GM19240 (cell line): ENCODE measurements at regions not wholly inside any gene's neighbourhood (a gene's known extent, or its start where the extent isn't known, plus 50 kb on each side); places are given as distances from the start of the nearest gene placed in this dataset.
A peak's percentile ranks its signal among the peaks of the same experiment; 100 is the strongest.
"Not testable (repeated sequence)": the region's sequence is repeated elsewhere in the genome, so short reads cannot be mapped to it uniquely, and the experiment has no call there.

Source experiments
- DNase-seq: peaks from one replicate; pipeline ENCODE4 v3.0.0; 2011; ENCODE audit warnings: low spot score; ENCODE audit not compliant: insufficient read length

DNA sequence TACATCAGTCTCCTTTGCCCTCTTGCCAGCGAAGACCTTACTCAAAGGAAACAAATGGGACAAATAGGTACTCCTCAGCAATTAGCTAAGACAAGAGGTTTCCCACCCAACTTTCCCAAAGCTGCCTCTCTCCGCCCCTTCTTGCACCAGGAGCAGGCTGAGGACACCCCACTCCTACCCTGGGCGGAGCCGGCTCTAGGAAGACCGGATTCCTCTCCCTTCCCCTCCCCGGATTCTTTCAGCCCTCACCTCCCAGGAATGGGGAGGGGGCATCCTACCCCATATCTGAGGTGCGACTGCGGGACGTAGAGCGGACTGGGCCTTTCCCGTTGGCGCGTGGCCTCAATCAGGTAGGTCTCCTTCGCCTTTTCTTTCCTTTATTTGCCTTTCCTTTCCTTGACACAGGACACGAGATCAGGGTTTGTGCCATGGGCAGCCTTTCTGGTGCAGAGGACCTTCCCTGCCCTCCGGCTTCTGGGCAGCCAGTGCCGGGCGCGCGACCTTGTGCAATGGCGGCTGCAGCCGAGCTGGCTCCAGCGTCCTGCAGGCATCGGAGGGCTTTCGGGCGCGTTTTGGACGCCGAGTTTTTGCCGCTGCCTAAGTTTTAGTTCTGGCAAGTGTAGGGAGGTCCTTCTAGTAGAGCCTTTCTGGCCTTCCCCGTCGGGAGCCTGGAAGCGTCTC is 279.9 kb downstream of the PLS3 start:
- DNase-seq: not testable (repeated sequence)

DNA sequence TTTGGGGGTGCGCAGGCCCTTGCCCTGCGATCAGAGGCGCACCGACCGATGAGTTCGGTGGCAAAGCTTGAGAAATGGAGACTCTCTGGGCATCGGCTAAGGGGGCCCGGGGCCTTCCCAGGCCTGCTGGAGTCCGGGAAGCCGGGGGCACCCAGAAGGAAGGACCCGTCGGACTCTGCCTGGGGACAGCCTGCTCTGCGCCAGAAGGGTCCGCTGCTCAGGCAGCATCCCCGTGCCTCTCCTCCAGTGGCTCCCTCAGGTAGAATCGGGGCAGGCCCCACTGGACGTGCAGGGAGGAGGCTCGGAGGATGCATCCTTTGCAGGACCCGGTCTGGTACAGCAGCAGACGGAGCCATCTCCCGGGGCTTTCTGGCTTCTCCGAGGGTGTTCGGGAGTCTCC is 290.0 kb downstream of the PLS3 start:
- not testable (repeated sequence) for DNase-seq

DNA sequence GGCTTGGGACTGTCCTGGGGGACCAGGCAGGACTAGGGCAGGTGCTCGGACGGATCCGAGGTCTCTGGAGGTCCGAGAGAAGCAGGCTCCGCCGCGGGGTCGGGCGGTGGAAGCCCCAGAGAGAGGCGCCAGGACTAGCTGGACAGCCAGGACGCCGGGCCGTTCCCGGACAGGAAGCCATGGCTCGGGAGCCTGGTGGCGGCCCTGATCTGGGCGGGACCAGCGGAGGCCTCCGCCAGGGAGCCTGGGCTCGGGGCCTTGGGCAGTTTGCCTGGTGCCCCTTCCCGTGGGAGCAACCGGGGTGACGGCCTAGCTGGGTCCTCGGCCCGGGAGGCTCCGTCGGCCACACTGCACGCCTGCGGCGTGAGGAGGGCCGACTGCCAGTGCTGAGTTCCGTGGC is 292.3 kb downstream of the PLS3 start:
- DNase-seq: not testable (repeated sequence)

DNA sequence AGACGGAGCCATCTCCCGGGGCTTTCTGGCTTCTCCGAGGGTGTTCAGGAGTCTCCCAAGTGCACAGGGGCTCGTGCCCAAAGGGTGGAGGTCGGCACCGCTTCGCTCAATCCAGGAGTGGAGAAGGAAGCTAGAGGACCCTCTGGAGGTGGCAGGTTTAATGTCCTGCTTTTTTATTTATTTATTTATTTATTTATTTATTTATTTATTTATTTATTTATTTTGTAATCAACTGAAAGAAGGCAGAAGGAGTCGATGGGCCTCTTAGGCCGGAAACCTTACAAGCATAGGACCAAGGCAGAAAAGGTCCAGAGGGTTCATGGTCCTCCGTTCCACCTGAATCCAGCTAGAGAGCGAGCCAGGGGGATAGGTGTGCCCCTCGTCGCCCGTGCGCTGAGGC is 289.4 kb upstream of the AGTR2 start:
- not testable (repeated sequence) for DNase-seq

DNA sequence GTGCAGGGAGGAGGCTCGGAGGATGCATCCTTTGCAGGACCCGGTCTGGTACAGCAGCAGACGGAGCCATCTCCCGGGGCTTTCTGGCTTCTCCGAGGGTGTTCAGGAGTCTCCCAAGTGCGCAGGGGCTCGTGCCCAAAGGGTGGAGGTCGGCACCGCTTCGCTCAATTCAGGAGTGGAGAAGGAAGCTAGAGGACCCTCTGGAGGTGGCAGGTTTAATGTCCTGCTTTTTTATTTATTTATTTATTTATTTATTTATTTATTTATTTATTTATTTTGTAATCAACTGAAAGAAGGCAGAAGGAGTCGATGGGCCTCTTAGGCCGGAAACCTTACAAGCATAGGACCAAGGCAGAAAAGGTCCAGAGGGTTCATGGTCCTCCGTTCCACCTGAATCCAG is 286.4 kb upstream of the AGTR2 start:
- DNase-seq: not testable (repeated sequence)

DNA sequence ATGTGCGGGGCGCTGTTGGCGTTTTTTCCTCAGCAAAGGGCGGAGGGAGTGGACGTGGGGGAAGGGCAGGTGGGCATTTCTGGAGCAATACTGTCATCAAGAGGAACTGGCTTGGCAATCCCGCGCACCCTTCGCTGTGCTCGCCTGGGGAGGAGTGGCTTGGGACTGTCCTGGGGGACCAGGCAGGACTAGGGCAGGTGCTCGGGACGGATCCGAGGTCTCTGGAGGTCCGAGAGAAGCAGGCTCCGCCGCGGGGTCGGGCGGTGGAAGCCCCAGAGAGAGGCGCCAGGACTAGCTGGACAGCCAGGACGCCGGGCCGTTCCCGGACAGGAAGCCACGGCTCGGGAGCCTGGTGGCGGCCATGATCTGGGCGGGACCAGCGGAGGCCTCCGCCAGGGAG is 282.5 kb upstream of the AGTR2 start:
- DNase-seq: not testable (repeated sequence)

DNA sequence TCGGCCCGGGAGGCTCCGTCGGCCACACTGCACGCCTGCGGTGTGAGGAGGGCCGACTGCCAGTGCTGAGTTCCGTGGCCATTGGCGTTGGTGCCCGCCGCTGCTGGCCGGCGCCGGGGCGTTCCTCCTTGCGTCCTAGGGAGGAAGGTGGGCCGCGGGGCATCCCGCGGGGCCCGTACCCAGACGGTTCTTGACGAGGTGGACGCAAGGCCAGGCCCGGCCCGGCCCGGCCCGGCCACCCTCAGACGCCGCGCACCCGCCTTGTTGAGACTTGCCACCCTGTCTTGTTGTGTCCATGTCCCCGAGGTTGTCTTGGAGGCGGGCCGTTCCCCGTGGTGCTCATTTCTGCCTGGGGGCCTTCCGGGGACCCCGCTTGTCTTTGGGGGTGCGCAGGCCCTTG is 282.0 kb upstream of the AGTR2 start:
- not testable (repeated sequence) for DNase-seq

DNA sequence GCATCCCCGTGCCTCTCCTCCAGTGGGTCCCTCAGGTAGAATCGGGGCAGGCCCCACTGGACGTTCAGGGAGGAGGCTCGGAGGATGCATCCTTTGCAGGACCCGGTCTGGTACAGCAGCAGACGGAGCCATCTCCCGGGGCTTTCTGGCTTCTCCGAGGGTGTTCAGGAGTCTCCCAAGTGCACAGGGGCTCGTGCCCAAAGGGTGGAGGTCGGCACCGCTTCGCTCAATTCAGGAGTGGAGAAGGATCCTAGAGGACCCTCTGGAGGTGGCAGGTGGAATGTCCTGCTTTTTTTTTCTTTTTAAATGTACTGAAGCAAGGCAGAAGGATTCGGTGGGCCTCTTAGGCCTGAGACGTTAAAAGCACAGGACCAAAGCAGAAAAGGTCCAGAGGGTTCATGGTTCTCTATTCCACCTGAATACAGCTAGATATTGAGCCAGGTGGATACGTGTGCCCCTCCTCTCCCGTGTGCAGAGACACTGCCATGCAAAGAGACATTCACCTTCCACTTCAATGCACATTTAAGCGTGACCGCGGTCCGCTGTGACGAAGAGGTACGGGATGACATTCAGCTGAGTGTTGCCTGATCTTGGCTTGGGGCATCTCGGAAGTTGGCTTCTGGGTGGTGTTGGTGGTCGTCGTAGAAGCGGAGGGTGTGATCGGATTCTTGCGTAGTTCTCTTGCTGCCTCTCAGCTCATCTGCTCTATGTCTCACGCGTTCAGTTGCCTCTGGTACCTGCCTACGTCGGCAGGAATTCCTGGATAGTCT is 281.2 kb upstream of the AGTR2 start:
- DNase-seq: no peak

DNA sequence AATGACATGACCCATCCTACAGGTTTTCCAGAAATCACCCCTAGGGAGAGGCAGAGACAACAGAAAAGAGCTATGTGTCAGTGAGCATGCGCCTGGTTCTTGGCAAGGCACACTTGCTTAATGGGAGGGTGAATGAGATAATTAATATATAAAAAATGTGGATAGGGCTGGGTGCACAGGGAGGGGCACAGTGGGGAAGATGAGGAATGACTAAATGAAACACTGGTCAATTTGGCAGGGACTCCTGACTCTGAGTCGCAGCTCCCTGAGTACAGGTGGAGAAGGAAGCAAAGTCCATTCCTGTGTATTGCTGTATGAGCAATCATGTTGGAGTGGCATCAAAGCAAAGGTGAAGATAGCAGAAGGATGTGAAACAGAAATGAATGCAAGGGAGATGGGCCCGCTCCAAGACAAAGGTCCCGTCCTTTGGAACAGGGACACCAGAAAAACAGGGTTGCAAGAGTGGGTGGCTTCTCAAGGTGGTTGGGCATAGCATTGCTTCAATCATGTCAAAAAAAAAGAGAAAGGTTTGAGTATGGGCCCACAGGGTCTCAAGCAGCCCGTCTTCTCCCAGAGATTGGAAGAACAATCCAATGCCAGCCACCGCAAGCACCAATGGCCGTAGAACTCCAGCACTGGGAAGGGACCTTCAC is 278.4 kb upstream of the AGTR2 start:
- DNase-seq: no peak

DNA sequence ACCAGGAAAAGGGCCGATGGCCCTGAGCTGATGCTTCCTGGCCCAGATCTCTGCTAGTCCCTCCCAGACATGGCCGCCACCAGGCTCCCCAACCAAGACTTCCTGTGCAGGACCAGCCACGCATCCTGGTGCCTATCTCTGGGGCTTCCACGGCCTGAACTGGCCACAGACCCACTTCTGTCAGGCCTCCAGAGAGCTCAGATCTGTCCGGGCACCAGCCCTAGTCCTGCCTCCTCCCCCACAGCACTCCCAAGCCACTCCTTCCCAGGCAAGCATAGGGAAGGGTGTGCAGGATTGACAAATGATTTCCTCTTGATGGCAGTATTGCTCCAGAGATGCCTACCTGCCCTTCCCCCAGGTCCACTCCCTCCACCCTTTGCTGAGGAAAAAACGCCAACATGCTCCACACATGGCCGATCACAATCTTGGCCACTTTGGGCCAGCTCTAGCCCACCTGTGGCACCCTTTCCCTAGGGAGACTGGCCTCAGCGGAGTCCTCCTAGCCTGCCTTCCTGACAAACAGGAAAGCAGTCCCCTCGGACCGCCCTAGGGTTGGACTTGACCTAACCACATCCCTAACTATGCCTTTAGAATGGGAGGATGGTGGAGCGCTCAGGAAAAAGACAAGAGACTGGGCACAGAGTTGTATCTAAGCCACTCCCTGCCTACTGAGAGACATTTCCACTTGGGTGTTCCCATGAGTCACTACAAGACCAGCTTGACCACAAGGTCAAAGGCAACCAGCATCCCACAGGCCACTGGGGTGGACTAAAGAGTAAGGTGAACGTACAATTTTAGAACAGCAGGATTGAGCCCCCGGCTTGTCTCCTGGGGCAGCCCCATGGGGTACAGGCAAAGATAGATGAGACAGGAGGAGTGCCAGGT is 277.5 kb upstream of the AGTR2 start:
- DNase-seq: peak; percentile 52

DNA sequence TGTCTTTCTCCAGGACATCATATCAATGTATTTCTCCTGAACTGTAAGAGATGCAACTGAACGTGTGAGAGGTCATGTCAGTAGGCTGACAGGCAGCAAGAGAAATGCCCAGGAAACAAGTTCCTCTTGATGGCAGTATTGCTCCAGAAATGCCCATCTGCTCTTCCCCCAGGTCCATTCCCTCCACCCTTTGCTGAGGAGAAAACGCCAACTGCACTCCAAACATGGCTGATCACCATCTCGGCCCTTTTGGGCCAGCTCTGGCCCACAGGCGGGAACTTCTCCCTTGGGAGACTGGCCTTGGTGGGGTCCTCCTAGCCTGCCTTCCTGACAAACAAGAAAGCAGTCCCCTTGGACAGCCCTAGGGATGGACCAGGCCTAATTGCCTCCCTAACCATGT is 276.5 kb upstream of the AGTR2 start:
- peak; percentile 47 for DNase-seq

DNA sequence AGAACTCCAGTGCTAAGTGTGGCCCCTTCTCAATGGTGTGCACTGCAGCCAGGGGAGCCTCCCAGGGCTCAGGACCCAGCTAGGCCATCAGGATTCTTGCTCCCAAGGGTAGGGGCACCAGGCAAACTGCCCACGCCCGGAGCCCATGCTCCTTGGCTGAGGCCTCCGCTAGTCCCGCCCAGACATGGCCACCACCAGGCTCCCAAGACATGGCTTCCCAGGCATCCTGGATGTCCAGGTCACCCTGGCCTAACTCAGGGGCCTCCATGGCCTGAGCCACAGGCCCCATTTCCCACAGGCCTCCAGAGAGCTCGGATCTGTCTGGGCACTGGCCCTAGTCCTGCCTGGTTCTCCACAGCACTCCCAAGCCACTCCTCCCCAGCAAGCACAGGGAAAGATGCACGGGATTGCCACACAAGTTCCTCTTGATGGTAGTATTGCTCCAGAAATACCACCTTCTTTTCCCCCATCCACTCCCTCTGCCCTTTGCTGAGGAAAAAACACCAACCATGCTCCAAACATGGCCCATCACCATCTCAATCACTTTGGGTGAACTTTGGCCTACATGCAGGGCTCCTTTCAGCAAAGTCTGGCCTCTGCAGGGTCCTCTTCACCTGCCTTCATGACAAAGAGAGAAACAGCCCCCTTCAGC is 274.7 kb upstream of the AGTR2 start:
- no peak for DNase-seq

DNA sequence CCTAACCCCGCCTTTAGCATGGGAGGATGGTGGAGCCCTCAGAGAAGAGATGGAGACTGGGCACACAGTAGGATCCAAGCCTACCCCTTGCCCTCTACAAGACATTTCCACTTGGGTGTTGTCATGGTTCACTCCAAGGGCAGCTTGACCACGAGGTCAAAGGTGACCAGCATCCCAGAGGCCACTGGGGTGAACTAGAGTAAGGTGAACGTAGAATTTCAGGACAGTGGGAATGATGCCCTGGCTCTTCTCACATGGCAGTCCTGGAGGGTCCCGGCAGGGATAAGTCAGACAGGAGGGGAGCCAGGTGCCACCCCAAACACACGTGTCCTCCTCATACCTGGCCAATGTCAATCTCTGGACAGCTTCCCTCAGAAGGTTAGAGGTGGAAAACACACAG is 274.2 kb upstream of the AGTR2 start:
- DNase-seq: no peak

DNA sequence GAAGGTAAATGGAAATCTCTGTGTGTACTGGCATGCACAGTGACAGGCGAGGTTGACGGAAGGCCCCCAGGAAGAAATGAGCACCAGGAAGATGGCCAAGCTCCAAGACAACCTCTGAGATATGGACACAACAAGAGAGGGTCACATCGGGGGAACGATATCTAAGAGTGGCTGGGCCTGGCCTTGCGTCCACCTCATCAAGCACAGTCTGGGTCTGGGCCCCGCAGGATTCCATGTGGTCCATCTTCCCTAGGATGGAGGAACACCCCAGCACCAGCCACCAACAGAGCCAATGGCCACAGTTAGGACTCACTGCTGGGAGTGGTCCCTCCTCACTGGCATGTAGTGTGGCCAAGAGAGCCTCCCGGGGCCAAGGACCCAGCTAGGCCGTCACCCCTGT is 272.6 kb upstream of the AGTR2 start:
- DNase-seq: no peak

DNA sequence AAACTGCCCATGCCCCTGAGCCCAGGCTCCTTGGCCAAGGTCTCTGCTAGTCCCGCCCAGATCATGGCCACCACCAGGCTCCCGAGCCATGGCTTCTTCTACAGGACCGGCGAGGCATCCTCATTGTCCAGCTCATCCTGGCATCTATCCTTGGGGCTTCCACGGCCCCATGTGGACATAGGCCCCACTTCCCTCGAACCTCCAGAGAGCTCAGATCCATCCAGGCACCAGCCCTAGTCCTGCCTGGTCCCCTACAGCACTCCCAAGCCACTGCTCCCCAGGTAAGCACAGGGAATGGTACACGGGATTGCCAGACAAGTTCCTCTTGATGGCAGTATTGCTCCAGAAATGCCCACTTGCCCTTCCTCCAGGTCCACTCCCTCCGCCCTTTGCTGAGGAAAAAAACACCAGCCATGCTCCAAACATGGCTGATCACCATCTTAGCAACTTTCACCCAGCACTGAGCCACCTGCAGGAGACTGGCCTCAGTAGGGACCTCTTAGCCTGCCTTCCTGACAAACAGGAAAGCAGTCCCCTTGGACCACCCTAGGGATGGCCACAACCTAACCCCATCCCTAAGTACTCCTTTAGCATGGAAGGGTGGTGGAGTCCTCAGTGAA is 272.1 kb upstream of the AGTR2 start:
- DNase-seq: no peak

DNA sequence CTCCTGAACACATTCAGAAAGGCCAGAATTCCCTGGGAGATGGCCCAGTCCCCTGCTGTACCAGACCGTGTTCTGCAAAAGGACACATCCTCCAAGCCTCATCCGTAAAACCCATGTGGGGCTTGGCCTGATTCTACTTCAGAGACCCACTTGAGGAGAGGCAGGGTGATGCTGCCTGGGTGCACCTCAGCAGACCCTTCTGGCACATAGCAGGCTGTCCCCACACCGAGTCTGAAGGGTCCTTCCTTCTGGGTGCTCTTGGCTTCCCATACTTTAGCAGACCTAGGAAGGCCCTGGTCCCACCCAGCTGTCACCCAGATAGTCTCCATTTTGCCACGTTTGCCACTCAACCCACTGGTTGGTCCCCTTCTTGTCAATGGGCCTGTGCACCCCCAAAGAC is 270.1 kb upstream of the AGTR2 start:
- no peak for DNase-seq

DNA sequence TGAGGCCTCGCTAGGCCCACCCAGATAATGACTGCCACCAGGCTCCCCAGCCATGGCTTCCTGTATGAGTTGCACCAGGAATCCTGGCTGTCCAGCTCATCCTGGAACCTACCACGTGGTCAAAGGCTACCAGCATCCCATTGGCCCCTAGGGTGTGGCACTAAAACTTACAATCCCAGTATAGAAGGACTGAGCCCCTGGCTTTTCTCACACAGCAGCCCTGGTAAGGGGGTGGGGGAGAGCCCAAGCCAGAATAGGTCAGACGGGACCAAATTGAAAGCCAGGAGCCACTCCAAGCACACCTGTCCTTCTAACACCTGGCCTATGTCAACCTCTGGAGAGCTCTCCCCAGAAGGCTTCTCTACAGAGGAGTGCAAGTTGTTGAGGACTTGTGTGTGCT is 269.3 kb upstream of the AGTR2 start:
- DNase-seq: no peak

DNA sequence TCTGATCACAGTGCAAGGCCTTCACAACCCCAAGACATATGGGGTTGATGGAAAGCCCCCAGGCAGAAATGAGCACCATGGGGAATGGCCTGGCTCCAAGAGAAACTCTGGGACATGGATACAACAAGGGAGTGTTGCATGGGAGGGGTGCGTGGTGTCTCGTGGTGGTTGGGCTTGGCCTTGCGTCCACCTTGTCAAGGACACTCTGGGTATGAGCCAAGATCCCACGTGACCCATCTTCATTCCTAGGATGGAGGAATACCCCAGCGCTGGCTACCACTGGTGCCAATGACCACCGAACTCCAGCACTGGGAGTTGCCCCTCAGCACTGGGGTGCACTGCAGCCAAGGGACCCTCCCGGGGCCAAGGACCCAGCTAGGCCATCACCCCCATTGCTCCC is 267.5 kb upstream of the AGTR2 start:
- no peak for DNase-seq

DNA sequence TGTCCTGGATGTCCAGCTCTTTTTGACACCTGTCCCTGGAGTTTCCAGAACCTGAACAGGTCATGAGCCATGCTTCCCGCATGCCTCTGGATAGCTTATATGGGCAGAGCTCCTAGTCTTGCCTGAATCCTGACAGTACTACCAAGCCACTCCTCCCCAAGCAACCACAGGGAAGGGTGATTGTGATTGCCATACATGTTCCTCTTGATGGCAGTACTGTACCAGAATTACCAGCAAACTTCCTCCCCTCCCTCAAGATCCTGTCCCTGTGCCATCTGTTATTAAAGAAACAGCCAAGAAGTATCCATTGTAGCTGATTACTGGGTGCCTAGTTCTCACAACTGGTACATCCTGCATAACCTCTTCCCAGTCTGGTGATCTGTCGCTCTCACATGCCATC is 264.3 kb upstream of the AGTR2 start:
- no peak for DNase-seq

DNA sequence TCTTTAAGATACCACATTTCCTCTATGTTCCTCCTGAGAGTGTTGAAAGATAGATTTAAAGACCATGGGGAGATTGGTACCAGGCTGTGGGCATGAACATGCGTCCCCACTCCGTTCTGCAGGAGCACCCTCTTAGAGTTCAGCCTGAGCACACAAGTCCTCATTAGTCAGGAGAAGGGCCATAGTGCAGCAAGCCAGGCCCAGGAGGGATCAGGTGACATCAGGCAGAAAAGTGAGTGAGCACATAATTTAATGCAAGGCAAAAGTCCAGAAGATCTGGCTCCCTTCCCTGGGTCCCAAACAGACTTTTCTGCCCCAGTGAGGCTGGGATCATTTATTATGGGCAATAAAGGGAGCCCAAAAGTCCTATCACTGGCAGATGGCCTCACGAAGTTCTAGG is 263.7 kb upstream of the AGTR2 start:
- DNase-seq: no peak

DNA sequence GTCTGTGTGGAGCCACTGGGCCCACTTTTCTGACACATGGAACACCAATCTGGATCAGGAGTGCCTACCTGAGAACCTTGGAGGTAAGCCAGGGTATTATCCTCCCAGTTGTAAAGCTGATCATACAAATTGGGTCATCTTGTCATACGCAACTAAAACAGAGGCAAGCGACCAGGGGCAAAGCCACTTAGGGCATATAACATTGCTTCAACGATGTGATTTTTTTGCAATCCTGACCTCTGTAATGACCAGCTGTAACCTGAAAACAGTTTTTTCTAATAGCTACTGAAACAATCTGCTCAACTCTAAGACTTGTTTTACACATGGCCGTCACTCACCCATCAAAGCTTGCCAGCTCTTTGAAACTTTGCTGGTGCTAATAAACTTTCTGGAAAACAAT is 261.5 kb upstream of the AGTR2 start:
- no peak for DNase-seq
